ENCODE measurements at regions not wholly inside any gene's neighbourhood (a gene's known extent, or its start where the extent isn't known, plus 50 kb on each side); places are given as distances from the start of the nearest gene placed in this dataset.

DNA sequence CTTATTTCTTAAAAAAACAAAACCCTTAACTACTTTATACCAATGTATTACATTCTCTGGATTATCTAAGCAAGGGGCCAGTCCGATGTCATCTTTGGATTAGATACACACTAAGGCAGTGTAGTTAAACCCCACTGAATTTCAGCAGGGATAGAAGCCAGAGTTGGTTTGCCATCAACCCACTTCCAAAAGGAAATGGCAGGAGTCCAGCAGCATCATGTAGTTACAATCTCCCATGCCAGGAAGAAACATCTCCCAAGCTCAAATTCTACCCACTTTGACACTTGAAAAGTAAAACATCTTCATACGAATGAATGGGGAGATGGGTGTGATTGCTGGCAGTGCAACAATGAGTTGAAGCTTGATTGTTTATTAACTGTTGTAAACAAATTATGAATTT lies 203.5 kb upstream of the PLXNC1 start:
- no peak for DNase-seq (ENCODE audit: low read depth)

DNA sequence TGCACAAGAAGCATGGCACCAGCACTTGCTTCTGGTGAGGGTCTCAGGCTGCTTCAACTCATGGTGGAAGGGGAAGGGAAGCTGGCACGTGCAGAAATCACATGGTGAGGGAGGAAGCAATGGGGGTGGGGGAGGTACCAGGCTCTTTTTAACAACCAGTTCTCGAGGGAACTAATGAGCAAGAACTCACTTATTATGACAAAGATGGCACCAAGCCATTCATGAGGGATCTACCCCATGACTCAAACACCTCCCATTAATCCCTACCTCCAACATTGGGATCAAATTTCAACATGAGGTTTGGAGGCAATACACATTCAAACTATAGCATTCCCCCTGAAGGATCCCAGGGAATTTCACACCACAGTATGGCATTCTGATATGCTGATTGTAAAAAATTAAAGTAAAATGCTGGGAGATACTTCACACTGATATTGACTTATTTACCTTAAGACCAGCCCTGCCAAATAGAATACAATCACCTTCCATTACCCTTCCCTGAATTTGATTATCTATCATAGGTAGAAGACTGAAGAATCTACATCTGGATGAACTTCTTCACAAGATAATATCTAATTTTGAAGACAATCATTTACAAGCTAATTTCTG lies 201.7 kb upstream of the PLXNC1 start:
- no peak for DNase-seq (ENCODE audit: low read depth)

DNA sequence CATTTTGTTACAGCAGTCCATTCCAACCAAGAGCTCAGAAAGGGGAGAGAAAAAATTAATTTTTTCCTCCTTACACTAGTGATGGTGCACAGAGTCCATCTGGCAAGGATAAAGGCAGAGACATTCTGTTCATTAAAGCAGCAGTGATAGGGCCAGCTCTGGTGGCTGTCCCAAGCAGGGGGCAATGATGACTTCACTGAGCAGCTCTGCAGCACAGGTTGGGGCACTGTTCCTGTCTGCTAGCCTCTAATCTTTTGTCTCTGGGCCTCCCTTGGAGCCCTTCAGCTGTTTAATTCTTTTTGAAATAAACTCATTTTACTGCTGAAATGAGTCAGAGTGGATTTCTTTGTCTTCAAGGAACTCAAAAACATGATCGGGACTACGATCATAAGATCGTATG lies 200.9 kb upstream of the PLXNC1 start:
- no peak for DNase-seq (ENCODE audit: low read depth)

DNA sequence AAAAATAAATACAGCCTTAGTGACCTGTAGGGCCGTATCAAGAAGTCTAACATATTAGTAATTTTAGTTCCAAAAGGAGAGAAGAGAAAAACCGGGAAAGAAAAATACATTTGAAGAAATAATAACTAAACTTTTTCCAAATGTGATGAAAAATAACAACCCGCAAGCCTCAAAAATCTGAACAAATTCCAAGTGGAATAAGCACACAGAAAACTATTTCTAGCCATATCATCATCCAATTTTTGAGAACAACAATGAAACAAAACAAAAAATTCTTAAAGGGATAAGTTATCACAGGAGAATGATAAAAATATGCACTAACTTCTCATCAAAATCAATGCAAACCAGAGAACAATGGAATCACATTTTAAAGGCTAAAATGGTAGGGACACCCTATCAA lies 198.1 kb upstream of the PLXNC1 start:
- no peak for DNase-seq (ENCODE audit: low read depth)

DNA sequence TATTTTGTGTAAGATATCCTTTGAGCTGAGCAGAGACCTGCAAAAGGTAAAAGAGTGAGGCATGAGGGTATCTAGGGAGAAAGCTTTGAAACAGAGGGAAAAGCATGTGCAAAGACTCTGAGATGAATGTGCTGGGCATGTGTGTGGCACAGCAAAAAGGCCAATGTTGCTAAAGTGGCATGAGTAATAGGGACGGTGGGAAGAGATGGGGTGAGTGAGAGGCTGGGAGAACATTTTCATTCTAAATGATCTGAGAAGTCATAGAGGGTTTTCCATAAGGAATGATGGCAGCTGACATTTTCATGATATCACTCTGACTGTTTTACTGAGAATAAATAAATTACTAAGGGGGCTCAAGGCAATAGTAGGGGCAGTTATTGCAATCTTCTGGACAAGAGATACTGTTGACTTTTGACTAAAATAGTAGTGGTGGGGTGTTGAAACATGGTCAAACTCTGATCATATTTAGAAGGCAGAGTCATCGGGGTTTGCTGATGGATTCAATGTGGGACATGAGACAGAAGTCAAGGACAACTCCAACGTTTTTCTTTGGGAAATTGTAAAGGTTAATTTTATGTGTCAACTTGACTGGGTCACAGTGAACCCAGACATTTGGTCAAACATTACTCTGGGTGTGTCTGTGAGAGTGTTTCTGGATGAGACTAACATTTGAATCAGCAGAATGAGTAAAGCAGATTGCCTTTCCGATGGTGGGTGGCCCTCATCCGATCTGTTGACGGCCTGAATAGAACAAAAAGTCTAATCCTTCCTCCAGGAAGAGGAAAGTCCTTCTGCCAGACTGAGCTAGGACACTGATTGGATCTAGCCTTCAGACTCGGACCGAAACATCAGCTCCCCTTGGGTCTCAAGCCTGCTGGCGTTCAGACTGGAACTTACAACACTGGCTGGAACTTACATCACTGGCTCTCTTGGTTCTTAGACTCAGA lies 193.9 kb upstream of the PLXNC1 start:
- DNase-seq (ENCODE audit: low read depth) = no peak

DNA sequence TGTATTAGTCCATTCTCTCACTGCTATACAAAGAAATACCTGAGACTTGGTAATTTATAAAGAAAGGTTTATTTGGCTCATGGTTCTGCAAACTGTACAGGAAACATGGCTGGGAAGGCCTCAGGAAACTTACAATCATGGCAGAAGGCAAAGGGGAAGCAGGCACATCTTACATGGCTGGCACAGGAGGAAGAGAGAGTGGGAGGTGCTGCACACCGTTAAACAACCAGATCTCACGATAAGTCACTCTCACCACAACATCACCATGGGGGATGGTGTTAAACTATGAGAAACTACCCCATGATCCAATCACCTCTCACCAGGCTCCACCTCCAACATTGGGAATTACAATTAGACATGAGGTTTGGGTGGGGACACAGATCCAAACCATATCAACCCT lies 191.8 kb upstream of the PLXNC1 start:
- DNase-seq (ENCODE audit: low read depth) = no peak

- no peak for DNase-seq (ENCODE audit: low read depth)
These were observed 191.2 kb upstream of the PLXNC1 start for GRCh38 chr12:93957168-93957567.

DNA sequence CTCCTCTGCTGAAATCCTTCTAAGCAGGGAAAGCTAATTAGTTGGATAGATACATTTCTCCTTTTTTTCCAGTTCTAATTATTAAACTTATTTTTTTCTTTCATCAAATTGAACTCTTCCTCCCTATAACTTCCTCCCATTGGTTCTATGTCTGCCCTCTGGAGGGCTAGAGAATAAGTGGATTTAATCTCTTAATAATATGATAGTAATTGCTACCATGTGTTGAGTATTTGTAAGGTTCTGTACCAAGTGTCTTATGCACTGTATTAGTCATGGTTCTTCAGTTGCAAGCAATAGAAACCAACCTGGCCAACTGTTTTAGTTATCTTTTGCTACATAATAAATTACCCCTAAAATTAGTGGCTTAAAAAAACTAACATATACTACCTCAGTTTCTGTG lies 190.5 kb upstream of the PLXNC1 start:
- DNase-seq (ENCODE audit: low read depth) = no peak

DNA sequence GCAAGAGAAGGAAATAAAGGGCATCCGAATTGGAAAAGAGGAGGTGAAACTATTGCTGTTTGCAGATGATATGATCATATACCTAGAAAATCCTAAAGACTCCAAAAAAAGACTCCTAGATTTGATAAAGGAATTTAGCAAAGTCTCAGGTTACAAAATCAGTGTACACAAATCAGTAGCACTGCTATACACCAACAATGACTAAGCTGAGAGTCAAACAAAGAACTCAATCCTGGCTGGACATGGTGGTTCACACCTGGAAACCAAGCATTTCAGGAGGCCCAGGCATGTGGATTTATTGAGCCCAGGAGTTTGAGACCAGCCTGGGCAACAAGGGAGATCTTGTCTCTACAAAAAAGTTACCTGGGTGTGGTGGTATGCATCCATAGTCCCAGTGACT lies 188.7 kb upstream of the PLXNC1 start:
- DNase-seq (ENCODE audit: low read depth) = no peak

- no peak for DNase-seq (ENCODE audit: low read depth)
These were observed 187.9 kb upstream of the PLXNC1 start for GRCh38 chr12:93960521-93960920.

DNA sequence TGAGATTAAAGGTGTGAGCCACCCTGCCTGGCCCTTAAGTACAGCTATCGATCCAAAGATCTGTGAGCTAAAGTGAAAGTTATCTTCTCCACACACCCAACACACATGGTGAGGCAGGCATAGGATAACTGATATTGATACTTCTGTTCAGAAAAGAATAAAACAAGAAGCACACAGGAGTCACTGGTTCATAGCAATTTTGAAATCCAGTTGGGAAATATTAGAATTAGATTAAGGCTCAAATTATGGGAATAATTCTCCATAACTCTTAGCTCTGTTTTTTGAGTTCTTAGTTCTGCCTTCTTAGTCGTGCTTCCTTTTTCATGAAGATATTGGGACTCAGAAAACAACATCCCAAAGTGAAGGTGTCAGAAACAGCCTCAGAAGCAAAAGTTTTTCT lies 186.0 kb upstream of the PLXNC1 start:
- DNase-seq (ENCODE audit: low read depth) = no peak

GRCh38 chr12:93964936-93965335 lies 183.4 kb upstream of the PLXNC1 start:
- no peak for DNase-seq (ENCODE audit: low read depth)

DNA sequence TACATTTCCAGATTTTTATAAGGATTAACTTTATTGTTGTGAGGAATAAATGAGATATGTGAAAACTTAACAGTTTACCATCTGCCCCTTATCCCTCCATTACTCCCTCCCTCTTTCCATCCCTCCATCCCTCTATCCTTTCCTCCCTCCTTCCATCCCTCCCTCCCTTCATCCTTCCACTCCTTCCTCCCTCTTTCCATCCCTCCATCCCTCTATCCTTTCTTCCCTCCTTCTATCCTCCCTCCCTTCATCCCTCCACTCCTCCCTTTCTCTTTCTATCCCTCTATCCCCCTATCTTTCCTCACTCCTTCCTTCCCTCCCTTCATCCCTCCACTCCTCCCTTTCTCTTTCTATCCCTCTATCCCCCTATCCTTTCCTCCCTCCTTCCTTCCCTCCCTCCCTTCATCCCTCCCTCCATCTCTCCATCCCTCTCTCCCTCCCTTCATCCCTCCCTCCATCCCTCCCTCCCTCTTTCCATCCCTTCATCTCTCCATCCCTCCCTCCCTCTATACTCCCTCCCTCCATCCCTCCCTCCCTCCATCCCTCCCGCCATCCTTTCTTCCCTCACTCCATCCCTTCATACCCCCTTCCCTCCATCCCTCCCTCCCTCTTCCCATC lies 181.8 kb upstream of the PLXNC1 start:
- DNase-seq (ENCODE audit: low read depth) = no peak

GRCh38 chr12:93967454-93967853 lies 180.9 kb upstream of the PLXNC1 start:
- DNase-seq (ENCODE audit: low read depth) = no peak

DNA sequence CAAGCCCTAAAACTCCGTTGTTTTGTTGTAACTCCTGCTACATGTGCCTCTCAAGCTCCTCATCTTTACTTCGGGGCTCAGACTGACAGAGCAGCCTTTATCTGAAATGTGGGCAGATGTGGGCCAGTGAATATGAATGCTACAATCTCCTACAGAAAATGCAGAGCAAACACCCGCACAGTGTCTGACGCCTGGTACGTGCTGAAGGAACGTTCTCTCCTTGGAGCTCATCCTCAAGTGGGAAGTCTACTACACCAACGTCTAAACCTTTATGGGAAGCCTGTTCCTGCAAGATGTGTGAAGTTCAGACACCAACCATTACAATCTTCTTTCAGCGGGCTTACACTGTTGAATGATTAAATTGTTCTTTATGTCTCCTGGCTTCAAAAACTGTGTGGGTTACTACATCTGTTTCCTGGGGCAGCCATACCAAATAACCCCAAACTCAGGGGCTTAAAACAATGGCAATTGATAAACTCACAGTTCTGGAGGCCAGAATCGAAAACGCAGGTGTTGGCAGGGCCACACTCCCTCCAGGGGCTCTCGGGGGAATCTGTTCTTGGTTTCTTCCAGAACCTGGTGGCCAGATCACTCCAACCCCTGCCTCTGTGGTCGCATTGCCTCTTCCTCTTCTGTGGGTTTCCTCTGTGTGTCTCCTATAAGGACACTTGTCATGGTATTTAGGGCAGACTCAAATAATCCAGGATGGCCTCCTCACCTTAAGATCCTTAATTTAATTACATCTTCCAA lies 179.7 kb upstream of the PLXNC1 start:
- no peak for DNase-seq (ENCODE audit: low read depth)

- no peak for DNase-seq (ENCODE audit: low read depth)
These were observed 177.3 kb upstream of the PLXNC1 start for GRCh38 chr12:93970900-93971688.

- DNase-seq (ENCODE audit: low read depth) = no peak
These were observed 175.8 kb upstream of the PLXNC1 start for GRCh38 chr12:93972411-93973208.

- no peak for DNase-seq (ENCODE audit: low read depth)
These were observed 174.1 kb upstream of the PLXNC1 start for GRCh38 chr12:93974252-93974651.

DNA sequence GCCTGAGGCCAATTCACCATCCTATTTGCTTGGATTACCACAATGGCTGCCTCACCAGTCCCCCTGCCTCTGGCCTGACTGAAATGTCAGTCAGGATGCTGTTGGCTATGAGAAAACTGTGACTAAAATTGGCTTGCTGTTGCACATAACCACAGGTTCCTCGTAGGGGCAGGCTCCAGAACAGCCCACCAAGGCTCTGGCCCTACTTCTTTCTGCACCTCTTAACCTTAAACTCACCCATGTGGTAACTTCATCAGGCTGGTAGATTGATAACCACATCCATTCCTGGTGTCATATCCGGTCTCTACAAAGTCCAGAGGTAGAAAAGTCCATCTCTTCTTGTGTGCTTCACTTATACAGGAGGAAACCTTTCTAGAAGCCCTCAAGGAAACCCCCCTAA lies 172.4 kb upstream of the PLXNC1 start:
- DNase-seq (ENCODE audit: low read depth) = no peak

DNA sequence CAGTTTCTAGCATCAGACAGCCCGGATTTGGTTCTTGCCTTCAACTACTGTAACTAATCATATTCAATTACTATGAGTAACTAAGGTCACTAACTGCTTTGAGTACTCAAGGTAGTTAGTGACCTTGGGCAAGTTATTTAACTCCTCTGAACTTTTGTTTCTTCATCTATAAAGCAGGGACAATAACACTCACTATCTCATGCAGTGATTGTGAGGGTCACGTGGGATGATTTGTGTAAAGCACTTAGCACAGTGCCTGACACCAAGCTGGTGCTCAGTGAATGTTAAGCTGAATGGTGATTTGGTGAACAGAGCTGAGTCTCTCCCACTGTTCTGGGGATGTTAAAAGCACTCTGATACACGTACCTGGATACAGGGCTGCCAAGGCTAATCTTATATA lies 171.3 kb upstream of the PLXNC1 start:
- no peak for DNase-seq (ENCODE audit: low read depth)

DNA sequence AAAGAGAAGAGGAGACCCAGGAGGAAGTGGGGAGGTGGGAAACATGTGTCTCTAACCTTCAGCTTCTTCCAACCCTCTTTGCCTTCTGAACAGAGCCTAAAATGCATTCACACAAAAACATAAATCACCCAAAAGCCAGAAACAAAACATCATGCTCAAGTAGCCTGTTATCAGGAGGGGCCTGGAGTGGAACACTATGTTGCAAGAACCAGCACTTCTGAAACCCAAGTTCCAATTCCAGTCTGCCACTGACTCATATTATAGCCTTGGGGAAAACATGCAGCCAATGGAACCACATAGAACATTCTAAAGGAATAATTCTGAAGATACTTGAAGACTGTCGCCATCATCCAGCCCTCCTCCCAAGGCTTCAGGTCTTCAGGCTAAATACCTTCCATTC lies 169.8 kb upstream of the PLXNC1 start:
- DNase-seq (ENCODE audit: low read depth) = no peak
